ENCODE measurements at regions not wholly inside any gene's neighbourhood (a gene's known extent, or its start where the extent isn't known, plus 50 kb on each side); places are given as distances from the start of the nearest gene placed in this dataset.

DNA sequence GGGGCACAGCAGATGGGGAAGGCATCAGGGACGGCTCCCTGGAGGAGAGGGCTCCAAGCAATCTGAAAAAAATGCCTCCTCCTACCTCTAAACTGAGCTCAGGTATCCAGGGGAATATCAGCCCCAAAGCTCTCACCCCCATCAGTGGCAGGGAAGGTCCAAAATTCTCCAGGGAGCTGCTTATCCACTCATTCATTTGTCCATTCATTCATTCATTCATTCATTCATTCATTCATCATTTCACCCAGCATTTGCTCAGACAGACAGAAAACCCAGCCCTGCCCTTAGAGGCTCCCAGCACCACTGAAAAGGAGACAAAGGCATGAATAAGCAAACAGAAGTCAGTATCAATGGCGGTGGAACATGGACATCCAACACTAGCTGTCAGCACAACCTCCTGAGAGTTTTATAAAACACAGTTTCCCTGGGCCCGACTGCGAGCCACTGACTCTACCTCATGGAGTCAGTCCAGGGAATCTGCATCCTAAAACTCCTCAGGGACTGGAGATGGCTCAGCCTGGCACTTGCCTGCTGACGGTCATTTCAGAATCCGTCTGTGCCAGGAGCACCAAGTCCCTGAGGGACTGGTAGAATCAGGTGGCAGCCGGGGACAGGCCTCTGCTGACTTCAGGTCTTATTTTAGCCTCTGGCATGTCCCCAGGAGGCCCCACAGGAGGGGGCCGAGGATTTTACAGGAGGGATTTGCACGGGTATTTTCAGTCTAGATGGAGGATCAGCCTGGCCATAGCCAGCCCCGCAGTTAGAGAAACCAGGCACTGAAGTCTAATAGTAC lies 164.6 kb downstream of the MN1 start:
- Histone ChIP-seq H3K27me3 (replicated peaks; ENCODE audit: insufficient read depth, low read length) (peaks cover 76% of the 10 kb centered on the region), H3K4me1 (ENCODE audit: low read length) (no peaks in the 10 kb centered on the region), H3K9ac (ENCODE audit: low read length) (no peak overlapping the region)

GRCh38 chr22:27637604-27638003 lies 164.0 kb downstream of the MN1 start:
- DNase-seq: no peak
- Histone ChIP-seq H3K79me2 (ENCODE audit: low read length) (no peaks in the 10 kb centered on the region), H3K9me3 (replicated peaks; ENCODE audit: insufficient read depth, low read length) (no peaks in the 10 kb centered on the region), H3K4me1 (ENCODE audit: low read length) (no peaks in the 10 kb centered on the region), H3K4me3 (ENCODE audit: low read length) (no peak overlapping the region), H3K9me2 (replicated peaks; ENCODE audit: insufficient read depth, low read length) (no peaks in the 10 kb centered on the region), H3K27me3 (replicated peaks; ENCODE audit: insufficient read depth, low read length) (peaks cover 83% of the 10 kb centered on the region), H3F3A (ENCODE audit: insufficient read depth, low read length) (no peaks in the 10 kb centered on the region), H3K4me2 (ENCODE audit: low read depth, low read length) (no peak overlapping the region), H3K27ac (ENCODE audit: low read length) (no peak overlapping the region), H3K36me3 (replicated peaks; ENCODE audit: insufficient read depth, low read length) (no peaks in the 10 kb centered on the region), H2AFZ (ENCODE audit: low read length) (no peak overlapping the region), H4K20me1 (ENCODE audit: insufficient read depth, low read length) (no peaks in the 10 kb centered on the region), H3K9ac (ENCODE audit: low read length) (no peak overlapping the region)
- no peak for TF ChIP-seq EZH2phosphoT487 (IDR thresholded peaks at IDR 0.05; ENCODE audit: low read length)
- no peak for TF ChIP-seq CTCF (IDR thresholded peaks at IDR 0.05; ENCODE audit: low read length)
- no peak for TF ChIP-seq EZH2 (optimal IDR thresholded peaks at IDR 0.05; ENCODE audit: low read depth, low read length)

More for the DNA sequence above, 164.6 kb downstream of the MN1 start:
- no peak overlapping the region for H2AFZ ChIP-seq (ENCODE audit: low read length)
- no peaks in the 10 kb centered on the region for H3K9me3 ChIP-seq (replicated peaks; ENCODE audit: insufficient read depth, low read length)
- H3K27ac ChIP-seq (ENCODE audit: low read length): no peak overlapping the region
- no peaks in the 10 kb centered on the region for H3K79me2 ChIP-seq (ENCODE audit: low read length)
- no peaks in the 10 kb centered on the region for H4K20me1 ChIP-seq (ENCODE audit: insufficient read depth, low read length)
- no peak for TF ChIP-seq CTCF (IDR thresholded peaks at IDR 0.05; ENCODE audit: low read length)
- no peak for TF ChIP-seq EZH2phosphoT487 (IDR thresholded peaks at IDR 0.05; ENCODE audit: low read length)
- no peaks in the 10 kb centered on the region for H3K36me3 ChIP-seq (replicated peaks; ENCODE audit: insufficient read depth, low read length)
- H3F3A ChIP-seq (ENCODE audit: insufficient read depth, low read length): no peaks in the 10 kb centered on the region
- no peak for DNase-seq
- H3K4me3 ChIP-seq (ENCODE audit: low read length): no peak overlapping the region
- H3K4me2 ChIP-seq (ENCODE audit: low read depth, low read length): no peak overlapping the region
- no peaks in the 10 kb centered on the region for H3K9me2 ChIP-seq (replicated peaks; ENCODE audit: insufficient read depth, low read length)

DNA sequence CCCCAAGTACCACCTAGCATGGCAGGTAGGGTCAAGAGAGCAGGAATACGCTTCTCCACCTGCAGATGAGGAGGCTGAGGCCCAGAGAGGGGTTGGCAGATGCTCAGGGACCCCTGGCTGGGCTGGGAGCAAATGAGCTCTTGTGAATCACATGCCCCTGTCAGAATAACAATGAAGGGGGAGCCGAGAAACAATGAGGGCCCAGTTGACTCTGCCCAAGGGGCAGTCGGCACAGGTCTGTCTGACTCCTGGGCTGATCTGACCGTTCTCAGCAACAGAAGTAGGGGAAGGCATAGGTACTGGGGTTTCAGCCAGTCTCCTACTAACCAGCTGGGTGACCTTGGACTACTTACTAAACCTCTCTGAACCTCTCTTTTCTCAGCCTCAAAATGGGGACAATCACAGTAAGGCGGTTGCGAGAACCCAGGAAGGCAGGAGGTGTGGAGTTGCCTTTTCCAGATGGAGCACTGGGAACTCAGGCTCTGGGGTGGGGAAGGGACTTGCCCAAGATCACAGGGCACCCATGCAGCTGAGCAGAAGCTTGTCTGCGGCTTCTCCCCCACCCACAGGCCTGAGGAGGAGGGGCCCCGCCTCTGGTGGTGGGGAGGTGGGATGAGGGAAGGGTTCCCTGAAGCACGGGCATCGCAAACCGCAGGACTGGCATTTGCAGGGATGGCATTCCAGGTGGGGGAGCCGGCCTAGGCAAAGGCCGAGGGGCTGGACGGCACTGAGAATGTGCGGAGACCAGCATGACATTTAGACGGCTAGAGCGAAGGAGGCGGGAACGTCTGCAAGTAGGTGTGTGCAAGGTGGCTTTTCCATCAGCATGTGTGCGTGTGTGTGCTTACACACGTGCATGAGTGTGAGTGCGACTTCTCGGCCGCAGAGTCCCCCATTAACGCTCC lies 163.0 kb downstream of the MN1 start:
- no peaks in the 10 kb centered on the region for H4K20me1 ChIP-seq (ENCODE audit: insufficient read depth, low read length)
- no peaks in the 10 kb centered on the region for H3F3A ChIP-seq (ENCODE audit: insufficient read depth, low read length)
- H2AFZ ChIP-seq (ENCODE audit: low read length): no peak overlapping the region
- TF ChIP-seq EZH2 (optimal IDR thresholded peaks at IDR 0.05; ENCODE audit: low read depth, low read length): no peak
- no peak for TF ChIP-seq CTCF (IDR thresholded peaks at IDR 0.05; ENCODE audit: low read length)
- no peak for TF ChIP-seq EZH2phosphoT487 (IDR thresholded peaks at IDR 0.05; ENCODE audit: low read length)
- no peak overlapping the region for H3K27ac ChIP-seq (ENCODE audit: low read length)
- H3K9me2 ChIP-seq (replicated peaks; ENCODE audit: insufficient read depth, low read length): no peaks in the 10 kb centered on the region
- no peaks in the 10 kb centered on the region for H3K9me3 ChIP-seq (replicated peaks; ENCODE audit: insufficient read depth, low read length)
- no peak overlapping the region for H3K4me2 ChIP-seq (ENCODE audit: low read depth, low read length)
- H3K27me3 ChIP-seq (replicated peaks; ENCODE audit: insufficient read depth, low read length): peaks cover 89% of the 10 kb centered on the region
- DNase-seq: no peak
- no peak overlapping the region for H3K9ac ChIP-seq (ENCODE audit: low read length)
- no peak overlapping the region for H3K4me3 ChIP-seq (ENCODE audit: low read length)
- no peaks in the 10 kb centered on the region for H3K4me1 ChIP-seq (ENCODE audit: low read length)
- H3K36me3 ChIP-seq (replicated peaks; ENCODE audit: insufficient read depth, low read length): no peaks in the 10 kb centered on the region
- no peaks in the 10 kb centered on the region for H3K79me2 ChIP-seq (ENCODE audit: low read length)

All from MM.1S (cell line).